ENCODE measurements at regions not wholly inside any gene's neighbourhood (a gene's known extent, or its start where the extent isn't known, plus 50 kb on each side); places are given as distances from the start of the nearest gene placed in this dataset.

DNA sequence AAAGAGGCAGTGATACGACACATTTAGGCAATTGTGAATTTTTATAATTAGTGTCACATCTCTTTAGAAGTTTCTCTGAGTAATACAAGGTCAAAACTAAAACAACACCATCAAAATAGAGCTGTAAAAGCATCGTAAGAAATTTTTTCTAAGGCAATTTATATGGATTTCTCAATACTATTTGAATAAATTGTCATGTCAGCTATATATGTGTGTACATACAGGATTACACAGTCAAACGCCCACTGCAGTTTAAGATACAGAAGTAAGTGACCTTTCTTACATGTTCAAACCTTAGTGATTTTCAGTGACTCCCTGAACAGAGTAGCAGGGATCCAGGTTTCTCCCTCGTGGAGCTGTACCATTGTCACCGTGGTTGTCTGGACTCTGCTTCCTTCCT lies 129.1 kb upstream of the CBLN2 start:
- DNase-seq = no peak
- Histone ChIP-seq H3K36me3 (ENCODE audit: control insufficient read depth in 2 of 3, insufficient read depth in 3 of 3, low read length in 3 of 3) (no peaks in the 10 kb centered on the region), H3K27me3 (ENCODE audit: control insufficient read depth, insufficient read depth, low read length) (no peaks in the 10 kb centered on the region), H3K27ac (ENCODE audit: low read depth in 2 of 2, low read length in 2 of 2) (no peak overlapping the region), H3K4me3 (ENCODE audit: low read length in 3 of 3) (no peak overlapping the region), H3K9ac (ENCODE audit: low read length in 3 of 3) (no peak overlapping the region), H3K4me1 (ENCODE audit: control insufficient read depth in 2 of 3, insufficient read depth in 2 of 3, low read depth in 1 of 3, low read length in 3 of 3) (no peaks in the 10 kb centered on the region), H3K9me3 (ENCODE audit: control insufficient read depth in 2 of 3, insufficient read depth in 1 of 3, low read length in 3 of 3) (no peaks in the 10 kb centered on the region)
- intact Hi-C loops (cut with DNase I) = no loop called here
- FAIRE-seq = no peak
- TF ChIP-seq, protein P1, sequence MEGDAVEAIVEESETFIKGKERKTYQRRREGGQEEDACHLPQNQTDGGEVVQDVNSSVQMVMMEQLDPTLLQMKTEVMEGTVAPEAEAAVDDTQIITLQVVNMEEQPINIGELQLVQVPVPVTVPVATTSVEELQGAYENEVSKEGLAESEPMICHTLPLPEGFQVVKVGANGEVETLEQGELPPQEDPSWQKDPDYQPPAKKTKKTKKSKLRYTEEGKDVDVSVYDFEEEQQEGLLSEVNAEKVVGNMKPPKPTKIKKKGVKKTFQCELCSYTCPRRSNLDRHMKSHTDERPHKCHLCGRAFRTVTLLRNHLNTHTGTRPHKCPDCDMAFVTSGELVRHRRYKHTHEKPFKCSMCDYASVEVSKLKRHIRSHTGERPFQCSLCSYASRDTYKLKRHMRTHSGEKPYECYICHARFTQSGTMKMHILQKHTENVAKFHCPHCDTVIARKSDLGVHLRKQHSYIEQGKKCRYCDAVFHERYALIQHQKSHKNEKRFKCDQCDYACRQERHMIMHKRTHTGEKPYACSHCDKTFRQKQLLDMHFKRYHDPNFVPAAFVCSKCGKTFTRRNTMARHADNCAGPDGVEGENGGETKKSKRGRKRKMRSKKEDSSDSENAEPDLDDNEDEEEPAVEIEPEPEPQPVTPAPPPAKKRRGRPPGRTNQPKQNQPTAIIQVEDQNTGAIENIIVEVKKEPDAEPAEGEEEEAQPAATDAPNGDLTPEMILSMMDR (IDR thresholded peaks at IDR 0.05; ENCODE audit: borderline replicate concordance, extremely low read depth, insufficient read depth) = no peak

- FAIRE-seq = peak; percentile 88
- intact Hi-C loops (cut with DNase I) = no loop called here
- no peaks in the 10 kb centered on the region for H3K9me3 ChIP-seq (ENCODE audit: control insufficient read depth in 2 of 3, insufficient read depth in 1 of 3, low read length in 3 of 3)
- no peaks in the 10 kb centered on the region for H3K27me3 ChIP-seq (ENCODE audit: control insufficient read depth, insufficient read depth, low read length)
- H3K27ac ChIP-seq (ENCODE audit: low read depth in 2 of 2, low read length in 2 of 2) = no peak overlapping the region
- no peak overlapping the region for H3K9ac ChIP-seq (ENCODE audit: low read length in 3 of 3)
- H3K4me3 ChIP-seq (ENCODE audit: low read length in 3 of 3) = no peak overlapping the region
- peak in 2 of 5 donors; percentile 63 to 78 for DNase-seq
- H3K36me3 ChIP-seq (ENCODE audit: control insufficient read depth in 2 of 3, insufficient read depth in 3 of 3, low read length in 3 of 3) = no peaks in the 10 kb centered on the region
- H3K4me1 ChIP-seq (ENCODE audit: control insufficient read depth in 2 of 3, insufficient read depth in 2 of 3, low read depth in 1 of 3, low read length in 3 of 3) = no peaks in the 10 kb centered on the region
- TF ChIP-seq, protein P1 (IDR thresholded peaks at IDR 0.05; ENCODE audit: borderline replicate concordance, extremely low read depth, insufficient read depth) = peak; percentile 67
Observed at GRCh38 chr18:72672364-72673184, 128.4 kb upstream of the CBLN2 start.

DNA sequence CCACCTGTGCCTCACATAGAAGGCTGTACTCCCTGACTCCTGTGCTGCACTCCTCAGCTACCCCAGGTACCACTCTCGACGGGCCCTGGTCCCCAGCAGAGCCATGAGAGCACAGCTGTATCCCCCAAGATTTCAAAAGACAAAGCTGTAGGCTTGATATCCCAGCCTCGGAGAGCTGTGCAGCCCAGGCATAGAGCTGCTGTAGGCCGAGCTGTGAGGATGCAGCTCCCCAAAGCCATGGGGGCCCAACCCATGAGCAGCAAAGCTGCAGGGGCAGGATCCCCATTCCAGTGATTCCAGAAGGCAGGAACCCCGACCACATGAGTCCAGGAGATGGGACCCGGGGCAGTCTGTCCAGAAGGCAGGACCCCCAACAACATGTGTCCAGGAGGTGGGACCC lies 123.8 kb upstream of the CBLN2 start:
- TF ChIP-seq, protein P1 (IDR thresholded peaks at IDR 0.05; ENCODE audit: borderline replicate concordance, extremely low read depth, insufficient read depth) = no peak
- no peaks in the 10 kb centered on the region for H3K36me3 ChIP-seq (ENCODE audit: control insufficient read depth in 2 of 3, insufficient read depth in 3 of 3, low read length in 3 of 3)
- DNase-seq (no peak), FAIRE-seq (no peak)
- no peak overlapping the region for H3K4me3 ChIP-seq (ENCODE audit: low read length in 3 of 3)
- no peak overlapping the region for H3K9ac ChIP-seq (ENCODE audit: low read length in 3 of 3)
- no peaks in the 10 kb centered on the region for H3K27me3 ChIP-seq (ENCODE audit: control insufficient read depth, insufficient read depth, low read length)
- no peaks in the 10 kb centered on the region for H3K4me1 ChIP-seq (ENCODE audit: control insufficient read depth in 2 of 3, insufficient read depth in 2 of 3, low read depth in 1 of 3, low read length in 3 of 3)
- H3K9me3 ChIP-seq (ENCODE audit: control insufficient read depth in 2 of 3, insufficient read depth in 1 of 3, low read length in 3 of 3) = no peaks in the 10 kb centered on the region
- no peak overlapping the region for H3K27ac ChIP-seq (ENCODE audit: low read depth in 2 of 2, low read length in 2 of 2)
- intact Hi-C loops (cut with DNase I) = no loop called here
